DOHH2 (cell line): ENCODE measurements at regions not wholly inside any gene's neighbourhood (a gene's known extent, or its start where the extent isn't known, plus 50 kb on each side); places are given as distances from the start of the nearest gene placed in this dataset.

ENCODE experiments used
- H3F3A ChIP-seq: fragments of 200-600 bp; sonication (generic), shearing (Covaris generic); 2 replicates; pipeline ENCODE4 v1.6.0; 2016; ENCODE audit warnings: antibody characterized with exemption, mild to moderate bottlenecking; ENCODE audit not compliant: control insufficient read depth, insufficient read depth
- H3K27ac ChIP-seq: fragments of 200-600 bp; sonication (generic); 2 replicates; pipeline ENCODE4 v1.5.1; 2014; ENCODE audit warnings: low read depth, mild to moderate bottlenecking, low read length, moderate library complexity
- H3K27me3 ChIP-seq: fragments of 200-600 bp; sonication (generic); 2 replicates; pipeline ENCODE4 v1.6.1; 2014; ENCODE audit warnings: mild to moderate bottlenecking, low read length, mixed read lengths; ENCODE audit not compliant: control insufficient read depth
- H3K36me3 ChIP-seq: fragments of 200-600 bp; sonication (generic); 2 replicates; pipeline ENCODE4 v1.6.1; 2014; ENCODE audit warnings: mild to moderate bottlenecking, low read length, moderate library complexity, mixed read lengths; ENCODE audit not compliant: control insufficient read depth
- H3K4me1 ChIP-seq: fragments of 200-600 bp; sonication (generic); 2 replicates; pipeline ENCODE4 v1.6.1; 2014; ENCODE audit warnings: mild to moderate bottlenecking, low read length, mixed read lengths; ENCODE audit not compliant: control insufficient read depth
- H3K4me2 ChIP-seq: fragments of 200-600 bp; sonication (generic); 2 replicates; pipeline ENCODE4 v1.6.0; 2014; ENCODE audit warnings: mild to moderate bottlenecking, low read length, moderate library complexity
- H3K4me3 ChIP-seq: fragments of 200-600 bp; sonication (generic); 2 replicates; pipeline ENCODE4 v1.5.1; 2014; ENCODE audit warnings: mild to moderate bottlenecking, low read length, mixed read lengths
- H3K79me2 ChIP-seq: fragments of 200-600 bp; sonication (generic); 2 replicates; pipeline ENCODE4 v1.6.1; 2014; ENCODE audit warnings: mild to moderate bottlenecking, low read length, mixed read lengths; ENCODE audit not compliant: control insufficient read depth
- H3K9me2 ChIP-seq: fragments of 200-600 bp; sonication (generic); replicated peaks from 2 replicates; pipeline ENCODE4 v1.6.1; 2014; ENCODE audit warnings: mild to moderate bottlenecking, low read length, mixed read lengths; ENCODE audit not compliant: control insufficient read depth
- H3K9me3 ChIP-seq: fragments of 200-600 bp; sonication (generic); 2 replicates; pipeline ENCODE4 v1.6.1; 2014; ENCODE audit warnings: antibody characterized with exemption, low read length, mixed read lengths; ENCODE audit not compliant: control insufficient read depth, insufficient read depth
- H4K20me1 ChIP-seq: fragments of 200-600 bp; sonication (generic); 2 replicates; pipeline ENCODE4 v1.6.0; 2014; ENCODE audit warnings: low read depth, mild to moderate bottlenecking, antibody characterized with exemption, low read length, moderate library complexity; ENCODE audit not compliant: control insufficient read depth, insufficient read depth
- EZH2phosphoT487 ChIP-seq: fragments of 200-600 bp; sonication (generic); IDR thresholded peaks from 2 replicates; pipeline ENCODE4 v1.6.1; 2017; ENCODE audit warnings: borderline replicate concordance, mild to moderate bottlenecking, antibody characterized with exemption, low read length, moderate library complexity, mixed read lengths
- TF ChIP-seq, protein P1 (sequence below): fragments of 200-600 bp; sonication (generic); IDR thresholded peaks from one replicate; pipeline ENCODE4 v1.5.1; 2014; ENCODE audit warnings: antibody characterized with exemption, mild to moderate bottlenecking, low read depth, low read length; ENCODE audit not compliant: poor library complexity, severe bottlenecking

DNA sequence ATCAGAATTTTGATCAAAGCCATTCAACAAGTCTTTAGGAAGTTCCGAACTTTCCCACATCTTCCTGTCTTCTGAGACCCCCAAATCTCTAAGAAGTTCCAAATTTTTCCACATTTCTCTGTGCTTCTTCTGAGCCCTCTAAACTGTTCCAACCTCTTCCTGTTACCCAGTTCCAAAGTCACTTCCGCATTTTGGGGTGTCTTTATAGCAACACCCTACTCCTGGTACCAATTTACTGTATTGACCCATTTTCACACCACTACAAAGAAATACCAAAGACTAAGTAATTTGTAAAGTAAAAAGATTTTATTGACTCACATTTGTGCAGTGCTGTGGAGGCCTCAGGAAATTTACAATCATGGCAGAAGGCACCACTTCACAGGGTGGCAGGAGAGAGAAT lies 385.8 kb upstream of the GHITM start:
- Histone ChIP-seq H3K27ac (no peak overlapping the region), H3K36me3 (no peaks in the 10 kb centered on the region), H4K20me1 (no peaks in the 10 kb centered on the region), H3F3A (no peaks in the 10 kb centered on the region), H3K27me3 (no peaks in the 10 kb centered on the region), H3K9me2 (no peaks in the 10 kb centered on the region), H3K4me1 (no peaks in the 10 kb centered on the region), H3K79me2 (no peaks in the 10 kb centered on the region), H3K9me3 (peaks cover 4% of the 10 kb centered on the region; the same call in 1 of the 2 replicates), H3K4me3 (no peak overlapping the region), H3K4me2 (no peak overlapping the region)
- TF ChIP-seq, protein P1, sequence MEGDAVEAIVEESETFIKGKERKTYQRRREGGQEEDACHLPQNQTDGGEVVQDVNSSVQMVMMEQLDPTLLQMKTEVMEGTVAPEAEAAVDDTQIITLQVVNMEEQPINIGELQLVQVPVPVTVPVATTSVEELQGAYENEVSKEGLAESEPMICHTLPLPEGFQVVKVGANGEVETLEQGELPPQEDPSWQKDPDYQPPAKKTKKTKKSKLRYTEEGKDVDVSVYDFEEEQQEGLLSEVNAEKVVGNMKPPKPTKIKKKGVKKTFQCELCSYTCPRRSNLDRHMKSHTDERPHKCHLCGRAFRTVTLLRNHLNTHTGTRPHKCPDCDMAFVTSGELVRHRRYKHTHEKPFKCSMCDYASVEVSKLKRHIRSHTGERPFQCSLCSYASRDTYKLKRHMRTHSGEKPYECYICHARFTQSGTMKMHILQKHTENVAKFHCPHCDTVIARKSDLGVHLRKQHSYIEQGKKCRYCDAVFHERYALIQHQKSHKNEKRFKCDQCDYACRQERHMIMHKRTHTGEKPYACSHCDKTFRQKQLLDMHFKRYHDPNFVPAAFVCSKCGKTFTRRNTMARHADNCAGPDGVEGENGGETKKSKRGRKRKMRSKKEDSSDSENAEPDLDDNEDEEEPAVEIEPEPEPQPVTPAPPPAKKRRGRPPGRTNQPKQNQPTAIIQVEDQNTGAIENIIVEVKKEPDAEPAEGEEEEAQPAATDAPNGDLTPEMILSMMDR = no peak
- no peak for TF ChIP-seq EZH2phosphoT487

DNA sequence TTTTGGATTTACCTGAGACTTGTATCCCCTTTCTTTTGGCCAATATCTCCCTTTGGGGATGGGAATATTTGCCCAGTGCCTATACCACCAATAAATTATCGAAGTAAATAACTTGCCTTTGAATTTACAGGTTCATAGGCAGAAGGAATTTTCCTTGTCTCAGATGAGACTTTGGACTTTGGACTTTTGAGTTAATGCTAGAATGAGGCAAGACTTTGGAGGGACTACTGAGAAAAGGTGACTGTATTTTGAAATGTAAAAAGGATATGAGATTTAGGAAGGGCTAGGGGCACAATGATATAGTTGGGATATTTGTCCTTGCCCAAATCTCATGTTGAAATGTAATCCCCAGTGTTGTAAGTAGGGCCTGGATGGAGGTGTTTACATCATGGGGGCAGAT lies 384.5 kb upstream of the GHITM start:
- H4K20me1 ChIP-seq = no peaks in the 10 kb centered on the region
- H3K27me3 ChIP-seq = no peaks in the 10 kb centered on the region
- H3K4me3 ChIP-seq = no peak overlapping the region
- H3K4me1 ChIP-seq = no peaks in the 10 kb centered on the region
- no peaks in the 10 kb centered on the region for H3F3A ChIP-seq
- H3K79me2 ChIP-seq = no peaks in the 10 kb centered on the region
- H3K9me3 ChIP-seq = peaks cover 4% of the 10 kb centered on the region; the same call in 1 of the 2 replicates
- no peak overlapping the region for H3K4me2 ChIP-seq
- H3K27ac ChIP-seq = no peak overlapping the region
- no peaks in the 10 kb centered on the region for H3K36me3 ChIP-seq
- TF ChIP-seq, protein P1 = no peak
- H3K9me2 ChIP-seq = no peaks in the 10 kb centered on the region

DNA sequence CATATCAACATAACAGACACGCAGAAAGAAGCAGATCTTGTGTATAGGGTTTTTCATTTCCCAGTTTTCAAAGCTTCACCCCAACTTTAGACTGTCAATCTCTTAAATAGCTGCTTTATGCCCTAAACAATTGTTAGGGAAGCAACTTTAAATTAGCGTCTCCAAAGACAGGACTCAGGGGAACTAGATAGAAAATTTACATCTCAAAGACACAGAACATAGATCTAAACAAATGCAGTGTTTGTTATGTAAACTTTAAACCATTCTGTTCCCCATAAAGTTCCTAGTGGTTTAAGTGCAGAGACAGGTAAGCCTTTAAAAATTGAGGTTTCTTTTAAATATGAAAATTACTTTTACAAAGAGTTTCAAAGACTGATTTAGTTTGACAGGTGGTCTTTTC lies 379.2 kb upstream of the GHITM start:
- Histone ChIP-seq H4K20me1 (no peaks in the 10 kb centered on the region), H3K27me3 (no peaks in the 10 kb centered on the region), H3K27ac (no peak overlapping the region), H3K9me2 (no peaks in the 10 kb centered on the region), H3F3A (no peaks in the 10 kb centered on the region), H3K36me3 (no peaks in the 10 kb centered on the region), H3K4me3 (no peak overlapping the region), H3K4me1 (no peaks in the 10 kb centered on the region), H3K79me2 (no peaks in the 10 kb centered on the region), H3K9me3 (no peaks in the 10 kb centered on the region), H3K4me2 (no peak overlapping the region)
- no peak for TF ChIP-seq EZH2phosphoT487
- TF ChIP-seq, protein P1 = no peak

DNA sequence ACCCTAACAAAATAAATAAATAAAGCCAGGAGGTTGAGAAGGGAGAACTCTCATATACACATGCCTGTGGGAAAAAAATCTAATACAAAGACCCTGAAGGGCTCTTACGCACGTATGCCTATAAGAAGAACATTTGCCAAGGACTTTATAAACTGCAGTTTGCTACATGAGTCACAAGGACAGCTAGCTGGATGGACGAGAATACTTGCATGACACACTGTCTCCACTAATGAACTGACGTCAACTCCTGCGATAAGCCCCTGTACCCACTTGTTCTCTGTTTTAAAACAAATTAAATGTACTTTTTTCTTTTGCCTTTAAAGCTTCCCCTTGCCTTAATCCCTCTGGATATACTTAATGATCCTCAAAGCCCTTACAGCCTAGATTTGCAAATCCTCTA lies 374.6 kb upstream of the GHITM start:
- no peaks in the 10 kb centered on the region for H3K9me2 ChIP-seq
- no peaks in the 10 kb centered on the region for H3K9me3 ChIP-seq
- no peaks in the 10 kb centered on the region for H3K36me3 ChIP-seq
- H3K27ac ChIP-seq = no peak overlapping the region
- H3K4me1 ChIP-seq = no peaks in the 10 kb centered on the region
- H3K79me2 ChIP-seq = no peaks in the 10 kb centered on the region
- no peaks in the 10 kb centered on the region for H3K27me3 ChIP-seq
- no peak overlapping the region for H3K4me3 ChIP-seq
- no peaks in the 10 kb centered on the region for H4K20me1 ChIP-seq
- no peak overlapping the region for H3K4me2 ChIP-seq
- TF ChIP-seq EZH2phosphoT487 = no peak
- TF ChIP-seq, protein P1 = no peak
- H3F3A ChIP-seq = no peaks in the 10 kb centered on the region
